Neuronal stem cell (in vitro differentiated cells): ENCODE measurements at regions not wholly inside any gene's neighbourhood (a gene's known extent, or its start where the extent isn't known, plus 50 kb on each side); places are given as distances from the start of the nearest gene placed in this dataset.

Experiments used
- DNase-seq: peaks from one replicate; pipeline ENCODE4 v3.0.0-alpha.2; 2013; ENCODE audit warnings: low spot score
- H2AFZ ChIP-seq: one replicate; pipeline ENCODE4 v1.6.1; 2013; ENCODE audit warnings: mild to moderate bottlenecking, low read length, inconsistent platforms
- H2AK5ac ChIP-seq: 2 replicates; pipeline ENCODE4 v1.6.1; 2013; ENCODE audit warnings: low read depth, mild to moderate bottlenecking, inconsistent platforms, low read length, moderate library complexity, mixed read lengths
- H2BK120ac ChIP-seq: 2 replicates; pipeline ENCODE4 v1.6.1; 2013; ENCODE audit warnings: low read depth, mild to moderate bottlenecking, inconsistent platforms, low read length, moderate library complexity, mixed read lengths
- H2BK12ac ChIP-seq: one replicate; pipeline ENCODE4 v1.6.1; 2013; ENCODE audit warnings: low read length, inconsistent platforms
- H2BK15ac ChIP-seq: 2 replicates; pipeline ENCODE4 v1.6.1; 2013; ENCODE audit warnings: mild to moderate bottlenecking, low read length, inconsistent platforms, mixed read lengths
- H2BK5ac ChIP-seq: one replicate; pipeline ENCODE4 v1.6.1; 2013; ENCODE audit warnings: inconsistent platforms, mild to moderate bottlenecking, low read length, moderate library complexity
- H3K14ac ChIP-seq: one replicate; pipeline ENCODE4 v1.6.1; 2013; ENCODE audit warnings: low read length, inconsistent platforms
- H3K18ac ChIP-seq: 2 replicates; pipeline ENCODE4 v1.6.1; 2013; ENCODE audit warnings: low read length, inconsistent platforms
- H3K23ac ChIP-seq: 2 replicates; pipeline ENCODE4 v1.6.1; 2013; ENCODE audit warnings: low read depth, mild to moderate bottlenecking, mixed read lengths, low read length, inconsistent platforms; ENCODE audit not compliant: poor library complexity
- H3K27ac ChIP-seq: replicated peaks from 3 replicates; pipeline ENCODE4 v1.5.1; 2013; ENCODE audit warnings: low read length, inconsistent platforms
- H3K27me3 ChIP-seq, 3 experiments: 2 replicates each; pipeline ENCODE4 v1.6.1; 2013; ENCODE audit warnings: low read length in 3 of 3, mild to moderate bottlenecking in 2 of 3, inconsistent platforms in 1 of 3, low read depth in 1 of 3, mixed read lengths in 1 of 3, moderate library complexity in 1 of 3; ENCODE audit not compliant: control insufficient read depth in 3 of 3, insufficient read depth in 3 of 3
- H3K36me3 ChIP-seq, 2 donors: replicated peaks in 1 of 2; 2 replicates each; pipeline ENCODE4 v1.6.1; 2013; ENCODE audit warnings: low read length in 2 of 2; ENCODE audit not compliant: control insufficient read depth in 2 of 2, insufficient read depth in 2 of 2
- H3K4ac ChIP-seq: 2 replicates; pipeline ENCODE4 v1.6.1; 2013; ENCODE audit warnings: inconsistent platforms, mild to moderate bottlenecking, low read length, moderate library complexity
- H3K4me1 ChIP-seq, 2 donors: 1 replicate in 1 of 2; 2 replicates in 1 of 2; pipeline ENCODE4 v1.6.1; 2013; ENCODE audit warnings: low read length in 2 of 2, low read depth in 1 of 2; ENCODE audit not compliant: control insufficient read depth in 2 of 2, insufficient read depth in 1 of 2
- H3K4me2 ChIP-seq: one replicate; pipeline ENCODE4 v1.6.1; 2013; ENCODE audit warnings: mild to moderate bottlenecking, low read length, inconsistent platforms; ENCODE audit not compliant: insufficient read depth, poor library complexity, severe bottlenecking
- H3K4me3 ChIP-seq, 2 donors: 2 replicates each; pipeline ENCODE4 v1.5.1; 2013; ENCODE audit warnings: low read length in 2 of 2, mild to moderate bottlenecking in 2 of 2, inconsistent platforms in 1 of 2, moderate library complexity in 1 of 2
- H3K79me1 ChIP-seq: one replicate; pipeline ENCODE4 v1.6.1; 2013; ENCODE audit warnings: low read depth, mild to moderate bottlenecking, inconsistent platforms, low read length, moderate library complexity
- H3K9ac ChIP-seq: one replicate; pipeline ENCODE4 v1.6.1; 2013; ENCODE audit warnings: mild to moderate bottlenecking, low read depth, low read length, inconsistent platforms; ENCODE audit not compliant: poor library complexity
- H3K9me3 ChIP-seq, 2 donors: replicated peaks in 1 of 2; 2 replicates each; pipeline versions ENCODE3 to v1.6.1; 2013; ENCODE audit warnings: low read length in 2 of 2, mild to moderate bottlenecking in 2 of 2, inconsistent platforms in 1 of 2, low read depth in 1 of 2, mixed read lengths in 1 of 2, moderate library complexity in 1 of 2; ENCODE audit not compliant: control insufficient read depth in 2 of 2, insufficient read depth in 1 of 2
- H4K8ac ChIP-seq: one replicate; pipeline ENCODE4 v1.6.1; 2013; ENCODE audit warnings: low read depth, mild to moderate bottlenecking, inconsistent platforms, low read length, moderate library complexity
- H4K91ac ChIP-seq: one replicate; pipeline ENCODE4 v1.6.1; 2013; ENCODE audit warnings: low read length, low read depth, mild to moderate bottlenecking, inconsistent platforms; ENCODE audit not compliant: poor library complexity
- WGBS, 2 donors: extraction: QIAGEN DNeasy Blood & Tissue Kit; methylation state at CpG; one replicate each; pipeline ENCODE4 v1.1.7; 2013; ENCODE audit warnings: missing lambda C conversion rate in 2 of 2, mixed read lengths in 1 of 2; ENCODE audit not compliant: insufficient read length in 2 of 2, insufficient replicate concordance in 1 of 2; ENCODE audit errors: extremely low coverage in 2 of 2; 5-methylcytosine and 5-hydroxymethylcytosine counted together

GRCh38 chr1:101367630-101368029, 130.8 kb downstream of the S1PR1 start:
- Histone ChIP-seq H3K9ac (no peak overlapping the region), H3K4me3 (no peak overlapping the region), H4K8ac (no peak overlapping the region), H3K4me1 (peaks cover 5 to 21% of the 10 kb centered on the region in 2 donors), H3K4me2 (no peak overlapping the region), H3K79me1 (no peaks in the 10 kb centered on the region), H2BK120ac (no peak overlapping the region), H2AFZ (peak overlapping the region; percentile 62), H3K27me3 (no peaks in the 10 kb centered on the region), H2BK15ac (no peak overlapping the region), H2BK12ac (no peak overlapping the region), H3K4ac (no peak overlapping the region), H2AK5ac (no peak overlapping the region), H2BK5ac (no peak overlapping the region), H4K91ac (no peak overlapping the region), H3K36me3 (no peaks in the 10 kb centered on the region), H3K14ac (no peak overlapping the region), H3K27ac (no peak overlapping the region), H3K18ac (no peak overlapping the region), H3K9me3 (peaks cover 0 to 4% of the 10 kb centered on the region in 2 donors), H3K23ac (no peak overlapping the region)
- WGBS, 2 donors: no CpG with 5 or more reads among the region's 5 CpGs
- DNase-seq: no peak

DNA sequence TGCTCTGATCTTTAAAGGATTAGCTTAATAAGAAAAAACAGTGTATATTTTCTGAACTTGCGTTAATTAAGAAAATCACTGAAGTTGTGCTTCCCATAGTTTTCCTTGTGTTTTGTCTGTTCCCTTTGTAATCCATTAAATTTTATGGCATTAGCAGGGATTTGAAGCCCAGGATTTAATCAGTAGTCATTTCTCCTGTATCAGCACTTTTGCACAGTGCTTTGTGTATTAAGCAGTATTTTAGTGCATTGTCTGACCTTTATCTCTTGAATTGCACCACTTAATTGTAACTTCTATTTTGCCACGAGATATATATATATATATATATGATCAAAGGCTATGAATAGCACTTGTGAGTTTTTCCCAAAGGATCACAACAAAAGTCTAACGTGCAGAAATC, 133.7 kb downstream of the S1PR1 start:
- Histone ChIP-seq H2BK120ac (no peak overlapping the region), H3K36me3 (no peaks in the 10 kb centered on the region), H3K4ac (no peak overlapping the region), H3K4me3 (no peak overlapping the region), H3K27ac (no peak overlapping the region), H3K9ac (no peak overlapping the region), H3K18ac (no peak overlapping the region), H3K23ac (no peak overlapping the region), H2BK12ac (no peak overlapping the region), H2AK5ac (no peak overlapping the region), H2BK5ac (no peak overlapping the region), H3K27me3 (no peaks in the 10 kb centered on the region), H4K8ac (no peak overlapping the region), H2BK15ac (no peak overlapping the region), H3K4me2 (no peak overlapping the region), H4K91ac (no peak overlapping the region), H3K4me1 (peaks cover 4 to 18% of the 10 kb centered on the region in 2 donors), H2AFZ (no peak overlapping the region), H3K14ac (no peak overlapping the region), H3K9me3 (peaks cover 2 to 4% of the 10 kb centered on the region in 2 donors), H3K79me1 (no peaks in the 10 kb centered on the region)
- no CpG with 5 or more reads among the region's 3 CpGs for WGBS, 2 donors
- no peak for DNase-seq

- no peak overlapping the region for H2BK15ac ChIP-seq
- peaks cover 2 to 4% of the 10 kb centered on the region in 2 donors for H3K9me3 ChIP-seq
- no peaks in the 10 kb centered on the region for H3K79me1 ChIP-seq
- no peak overlapping the region for H3K14ac ChIP-seq
- H3K4ac ChIP-seq: no peak overlapping the region
- H2AK5ac ChIP-seq: no peak overlapping the region
- no peaks in the 10 kb centered on the region for H3K27me3 ChIP-seq
- H2BK120ac ChIP-seq: no peak overlapping the region
- H4K8ac ChIP-seq: no peak overlapping the region
- DNase-seq: no peak
- H3K23ac ChIP-seq: no peak overlapping the region
- peaks cover 4 to 14% of the 10 kb centered on the region in 2 donors for H3K4me1 ChIP-seq
- no peak overlapping the region for H2AFZ ChIP-seq
- H2BK5ac ChIP-seq: no peak overlapping the region
- no peak overlapping the region for H3K27ac ChIP-seq
- no peaks in the 10 kb centered on the region for H3K36me3 ChIP-seq
- no peak overlapping the region for H3K4me3 ChIP-seq
- no peak overlapping the region for H2BK12ac ChIP-seq
- H3K9ac ChIP-seq: no peak overlapping the region
- H3K18ac ChIP-seq: no peak overlapping the region
- no peak overlapping the region for H4K91ac ChIP-seq
- no peak overlapping the region for H3K4me2 ChIP-seq
Observed at GRCh38 chr1:101371259-101371658, 134.4 kb downstream of the S1PR1 start.

GRCh38 chr1:101373570-101373969, 136.8 kb downstream of the S1PR1 start:
- no peak overlapping the region for H2AFZ ChIP-seq
- peaks cover 0 to 2% of the 10 kb centered on the region in 2 donors for H3K4me1 ChIP-seq
- H3K14ac ChIP-seq: no peak overlapping the region

More at GRCh38 chr1:101373570-101373969, 136.8 kb downstream of the S1PR1 start:
- no peak overlapping the region for H3K4ac ChIP-seq
- no peak for DNase-seq
- H3K27ac ChIP-seq: no peak overlapping the region
- H3K18ac ChIP-seq: no peak overlapping the region
- no peak overlapping the region for H2BK5ac ChIP-seq
- H3K36me3 ChIP-seq: no peaks in the 10 kb centered on the region
- no peaks in the 10 kb centered on the region for H3K79me1 ChIP-seq
- no peak overlapping the region for H4K91ac ChIP-seq
- H3K9ac ChIP-seq: no peak overlapping the region
- no peak overlapping the region for H4K8ac ChIP-seq
- no peak overlapping the region for H3K4me2 ChIP-seq
- no peak overlapping the region for H2BK15ac ChIP-seq
- no peak overlapping the region for H2AK5ac ChIP-seq
- H3K23ac ChIP-seq: no peak overlapping the region
- no peak overlapping the region for H2BK12ac ChIP-seq
- H3K4me3 ChIP-seq: no peak overlapping the region
- no peak overlapping the region for H2BK120ac ChIP-seq
- H3K9me3 ChIP-seq: peaks cover 2 to 4% of the 10 kb centered on the region in 2 donors
- H3K27me3 ChIP-seq: no peaks in the 10 kb centered on the region
